Activated CD4-positive, CD25-positive, alpha-beta regulatory T cell treated with anti-CD3 and anti-CD28 coated beads, Interleukin-2, amount 50 U/mL, for 72 hours (primary cell): ENCODE measurements at regions not wholly inside any gene's neighbourhood (a gene's known extent, or its start where the extent isn't known, plus 50 kb on each side); places are given as distances from the start of the nearest gene placed in this dataset.

ENCODE experiments used
- DNase-seq: peaks from one replicate; pipeline ENCODE4 v3.0.0; 2021

GRCh38 chr2:152861349-152861942 is 143.0 kb downstream of the ARL6IP6 start:
- DNase-seq, result no peak

- DNase-seq, result no peak
These were observed 140.3 kb downstream of the ARL6IP6 start for GRCh38 chr2:152858594-152859265.

GRCh38 chr2:152846697-152847470 is 128.5 kb downstream of the ARL6IP6 start:
- no peak for DNase-seq

DNA sequence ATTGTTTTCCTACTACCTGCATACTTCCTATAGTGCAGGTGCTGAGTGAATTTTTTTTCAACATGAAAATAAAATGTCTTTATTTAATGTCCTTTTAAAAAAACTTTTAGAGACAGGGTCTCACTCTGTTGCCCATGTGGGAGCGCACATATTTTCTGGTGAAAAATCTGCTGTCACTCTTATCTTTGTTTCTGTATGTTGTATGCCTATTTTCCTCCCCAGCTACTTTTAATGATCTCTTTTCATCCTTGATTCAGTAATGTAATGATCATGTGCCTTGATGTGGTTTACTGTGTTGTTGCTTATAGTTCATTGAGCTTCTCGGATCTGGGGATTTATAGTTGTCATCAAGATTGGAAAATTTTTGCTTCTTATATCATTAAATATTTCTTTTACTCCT is 117.3 kb downstream of the ARL6IP6 start:
- DNase-seq, result no peak

GRCh38 chr2:152827944-152828343 is 109.5 kb downstream of the ARL6IP6 start:
- no peak for DNase-seq

DNA sequence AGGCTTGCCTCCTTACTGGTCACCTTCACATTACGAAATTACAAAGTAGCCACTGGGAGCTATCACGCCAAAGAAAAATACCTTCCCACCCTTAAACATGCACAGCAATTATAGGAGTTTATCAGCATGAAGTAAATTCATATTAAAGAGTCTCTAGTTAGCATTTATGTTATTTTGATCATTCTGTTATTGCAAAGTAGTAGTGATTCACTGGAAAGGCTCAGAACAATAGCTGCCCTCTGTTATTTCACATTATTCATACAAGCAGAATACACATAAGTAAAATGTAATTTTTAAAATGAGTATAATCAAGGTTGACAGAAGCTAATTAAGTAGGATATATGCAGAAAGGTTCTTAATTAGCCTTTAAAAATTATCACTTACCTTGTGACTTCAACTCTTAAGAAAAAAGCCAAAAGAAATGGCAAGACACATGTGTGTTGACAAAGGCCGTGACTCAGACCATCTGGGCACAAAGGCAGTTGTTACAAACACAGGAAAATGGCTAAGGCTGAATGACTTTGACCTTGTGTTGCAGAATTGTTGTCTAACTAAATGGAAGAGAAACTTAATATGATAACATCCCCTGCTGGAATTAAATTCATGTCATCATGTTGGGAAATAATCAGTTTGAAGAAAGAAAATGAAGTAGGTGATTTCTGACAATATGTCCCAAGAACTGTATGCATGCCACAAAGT is 108.3 kb downstream of the ARL6IP6 start:
- DNase-seq, result no peak

DNA sequence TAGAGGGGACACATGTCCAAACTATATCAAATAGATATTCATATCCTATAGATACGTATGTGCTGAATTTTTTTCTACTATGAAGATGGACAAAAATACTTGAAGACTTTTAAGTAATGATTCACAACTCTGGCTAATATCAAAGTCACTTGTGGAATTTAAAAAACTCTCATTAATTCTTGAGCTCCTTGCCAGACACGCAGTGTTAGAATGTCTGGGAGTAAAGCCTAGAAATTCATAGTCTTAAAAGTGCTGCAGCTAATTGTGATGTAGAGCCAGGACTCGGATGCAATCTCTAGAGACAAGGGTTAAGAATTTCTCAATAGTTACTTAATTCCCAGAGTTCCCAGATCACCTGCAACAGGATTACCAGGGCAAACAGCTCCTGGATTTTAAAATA is 107.4 kb downstream of the ARL6IP6 start:
- DNase-seq, result no peak

DNA sequence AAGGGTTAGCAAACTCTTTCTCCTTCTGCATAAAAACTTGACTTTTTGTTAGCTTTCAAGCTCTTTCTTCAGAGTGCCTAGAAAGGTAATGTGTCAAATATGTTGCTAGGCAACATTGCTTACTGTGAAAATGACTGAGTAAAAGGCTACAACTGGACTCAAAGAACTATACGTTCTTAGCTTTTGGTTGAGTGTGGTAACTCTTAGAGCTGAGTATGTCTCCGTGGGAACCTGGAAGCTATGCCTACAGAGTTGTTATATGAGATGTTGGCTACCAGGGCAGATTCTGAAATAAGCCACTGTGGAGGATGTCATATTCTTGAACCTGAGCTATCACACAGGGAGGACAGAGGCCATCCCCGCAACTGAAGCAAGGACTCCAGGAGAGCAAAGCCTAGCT is 105.5 kb downstream of the ARL6IP6 start:
- no peak for DNase-seq

DNA sequence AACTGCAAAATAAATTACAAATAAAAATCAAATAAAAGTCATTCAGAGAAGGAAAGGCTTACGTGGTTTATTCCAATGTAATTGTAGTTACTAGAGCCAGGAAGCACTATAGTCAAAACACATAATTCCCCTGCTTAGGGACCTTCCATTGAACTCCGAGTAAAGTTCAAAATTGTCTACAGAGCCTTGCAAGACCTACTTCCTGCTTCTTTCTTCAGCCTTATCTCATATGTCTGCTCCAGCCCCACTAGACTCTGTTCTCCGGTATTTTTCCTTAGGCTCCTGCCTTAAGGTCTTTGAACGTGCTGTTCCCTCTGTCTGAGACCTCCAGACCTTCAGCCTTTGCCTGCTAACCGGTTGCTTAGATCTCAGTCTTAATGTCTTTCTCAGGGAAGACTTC is 104.3 kb downstream of the ARL6IP6 start:
- DNase-seq, result no peak

DNA sequence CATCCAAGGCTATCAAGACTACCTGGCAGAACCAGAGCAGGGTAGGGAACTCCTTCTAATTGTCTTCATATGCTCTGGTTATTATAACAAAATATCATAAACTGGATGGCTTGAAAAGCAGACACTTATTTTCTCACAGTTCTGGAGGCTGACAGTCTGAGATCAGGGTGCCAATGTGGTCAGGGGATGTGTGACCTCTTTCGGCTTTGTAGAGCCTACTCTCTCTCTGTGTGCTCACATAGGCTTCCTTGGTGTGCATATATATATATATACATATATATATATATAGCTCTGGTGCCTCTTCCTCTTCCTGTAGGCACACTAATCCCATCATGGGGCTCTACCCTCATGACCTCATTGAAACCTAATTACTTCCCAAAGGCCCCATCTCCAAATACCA is 101.6 kb downstream of the ARL6IP6 start:
- no peak for DNase-seq

DNA sequence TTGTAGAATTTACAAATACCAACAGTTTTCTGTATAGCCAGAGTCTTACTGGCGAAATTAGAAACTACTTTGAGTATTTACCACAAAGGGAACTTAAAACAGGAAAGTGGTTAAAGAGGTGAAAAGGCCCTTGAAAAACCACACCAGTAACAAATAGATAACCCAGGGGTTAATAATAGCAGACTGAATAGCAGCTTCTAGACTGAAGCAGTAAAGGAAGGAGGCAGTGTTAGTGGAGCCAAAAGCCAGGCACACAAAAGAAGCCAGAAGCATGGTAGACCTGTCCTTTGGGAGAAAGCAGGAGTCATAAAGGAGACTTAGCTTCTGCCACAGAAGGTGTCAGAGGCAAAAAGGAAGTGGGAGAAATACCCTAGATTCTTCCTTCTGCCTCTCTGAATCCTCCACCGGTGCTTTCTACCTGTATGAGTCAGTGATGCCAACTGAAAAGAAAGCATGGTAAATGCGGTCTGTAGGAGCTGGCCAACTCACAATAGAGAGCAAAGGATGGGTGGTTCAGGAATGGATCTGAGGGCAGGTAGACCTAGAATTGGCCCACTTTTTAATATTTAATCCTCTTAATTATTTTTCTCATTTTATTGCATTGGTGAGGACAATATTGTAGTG is 97.3 kb downstream of the ARL6IP6 start:
- DNase-seq, result no peak

- DNase-seq, result no peak
These were observed 96.1 kb downstream of the ARL6IP6 start for GRCh38 chr2:152814475-152815030.

DNA sequence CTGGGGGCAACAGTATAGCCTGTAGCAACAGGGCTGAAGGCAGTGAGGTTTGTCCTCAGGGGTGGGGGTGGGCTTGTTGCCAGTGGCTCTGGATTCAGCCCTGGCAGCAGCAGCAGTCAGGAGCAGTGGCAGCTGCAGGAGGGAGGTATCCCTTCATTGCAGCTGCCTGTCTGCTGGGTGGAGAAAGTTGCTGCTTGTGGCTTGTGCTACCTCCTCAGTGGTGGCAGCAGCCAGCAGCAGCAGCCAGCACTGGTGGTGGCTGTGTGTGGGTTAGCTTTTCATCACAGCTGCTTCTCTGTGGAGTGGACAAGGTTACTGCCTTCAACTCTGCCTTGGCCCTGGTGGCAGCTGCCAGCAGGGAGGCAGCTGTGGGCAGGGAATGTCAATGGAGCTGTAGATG is 94.9 kb downstream of the ARL6IP6 start:
- DNase-seq, result no peak
